ENCODE measurements at regions not wholly inside any gene's neighbourhood (a gene's known extent, or its start where the extent isn't known, plus 50 kb on each side); places are given as distances from the start of the nearest gene placed in this dataset.

DNA sequence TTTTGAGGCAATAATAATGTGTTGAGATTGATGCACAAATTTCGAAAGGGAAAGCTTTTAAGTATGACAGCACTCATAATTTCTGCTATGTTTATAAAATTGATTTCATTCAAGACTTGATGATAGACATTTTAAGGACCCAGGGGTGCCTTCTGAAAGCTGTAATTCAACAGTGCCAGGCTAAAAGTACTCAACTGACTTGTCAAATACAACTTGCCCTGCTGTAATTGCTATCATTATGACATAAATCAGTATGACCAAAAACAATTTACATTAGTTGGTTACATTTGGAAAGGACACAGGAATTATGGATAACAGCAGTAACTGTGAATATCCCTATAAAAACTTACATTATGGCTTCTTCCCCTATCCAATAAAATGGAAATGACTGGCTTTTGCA, 178.9 kb downstream of the MMUT start:
- TF ChIP-seq, protein P1, sequence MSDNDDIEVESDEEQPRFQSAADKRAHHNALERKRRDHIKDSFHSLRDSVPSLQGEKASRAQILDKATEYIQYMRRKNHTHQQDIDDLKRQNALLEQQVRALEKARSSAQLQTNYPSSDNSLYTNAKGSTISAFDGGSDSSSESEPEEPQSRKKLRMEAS (IDR thresholded peaks at IDR 0.05): no peak
- TF ChIP-seq, protein P2, sequence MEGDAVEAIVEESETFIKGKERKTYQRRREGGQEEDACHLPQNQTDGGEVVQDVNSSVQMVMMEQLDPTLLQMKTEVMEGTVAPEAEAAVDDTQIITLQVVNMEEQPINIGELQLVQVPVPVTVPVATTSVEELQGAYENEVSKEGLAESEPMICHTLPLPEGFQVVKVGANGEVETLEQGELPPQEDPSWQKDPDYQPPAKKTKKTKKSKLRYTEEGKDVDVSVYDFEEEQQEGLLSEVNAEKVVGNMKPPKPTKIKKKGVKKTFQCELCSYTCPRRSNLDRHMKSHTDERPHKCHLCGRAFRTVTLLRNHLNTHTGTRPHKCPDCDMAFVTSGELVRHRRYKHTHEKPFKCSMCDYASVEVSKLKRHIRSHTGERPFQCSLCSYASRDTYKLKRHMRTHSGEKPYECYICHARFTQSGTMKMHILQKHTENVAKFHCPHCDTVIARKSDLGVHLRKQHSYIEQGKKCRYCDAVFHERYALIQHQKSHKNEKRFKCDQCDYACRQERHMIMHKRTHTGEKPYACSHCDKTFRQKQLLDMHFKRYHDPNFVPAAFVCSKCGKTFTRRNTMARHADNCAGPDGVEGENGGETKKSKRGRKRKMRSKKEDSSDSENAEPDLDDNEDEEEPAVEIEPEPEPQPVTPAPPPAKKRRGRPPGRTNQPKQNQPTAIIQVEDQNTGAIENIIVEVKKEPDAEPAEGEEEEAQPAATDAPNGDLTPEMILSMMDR (IDR thresholded peaks at IDR 0.05; ENCODE audit: low read depth, low read length, missing input control): no peak
- TF ChIP-seq RAD21 (IDR thresholded peaks at IDR 0.05) (no peak), TAF1 (conservative IDR thresholded peaks at IDR 0.05) (no peak), HNF4G (IDR thresholded peaks at IDR 0.05) (no peak), YY1 (IDR thresholded peaks at IDR 0.05) (no peak), JUND (IDR thresholded peaks at IDR 0.05) (no peak), NR2F2 (IDR thresholded peaks at IDR 0.05) (no peak)
- TF ChIP-seq, protein P3, sequence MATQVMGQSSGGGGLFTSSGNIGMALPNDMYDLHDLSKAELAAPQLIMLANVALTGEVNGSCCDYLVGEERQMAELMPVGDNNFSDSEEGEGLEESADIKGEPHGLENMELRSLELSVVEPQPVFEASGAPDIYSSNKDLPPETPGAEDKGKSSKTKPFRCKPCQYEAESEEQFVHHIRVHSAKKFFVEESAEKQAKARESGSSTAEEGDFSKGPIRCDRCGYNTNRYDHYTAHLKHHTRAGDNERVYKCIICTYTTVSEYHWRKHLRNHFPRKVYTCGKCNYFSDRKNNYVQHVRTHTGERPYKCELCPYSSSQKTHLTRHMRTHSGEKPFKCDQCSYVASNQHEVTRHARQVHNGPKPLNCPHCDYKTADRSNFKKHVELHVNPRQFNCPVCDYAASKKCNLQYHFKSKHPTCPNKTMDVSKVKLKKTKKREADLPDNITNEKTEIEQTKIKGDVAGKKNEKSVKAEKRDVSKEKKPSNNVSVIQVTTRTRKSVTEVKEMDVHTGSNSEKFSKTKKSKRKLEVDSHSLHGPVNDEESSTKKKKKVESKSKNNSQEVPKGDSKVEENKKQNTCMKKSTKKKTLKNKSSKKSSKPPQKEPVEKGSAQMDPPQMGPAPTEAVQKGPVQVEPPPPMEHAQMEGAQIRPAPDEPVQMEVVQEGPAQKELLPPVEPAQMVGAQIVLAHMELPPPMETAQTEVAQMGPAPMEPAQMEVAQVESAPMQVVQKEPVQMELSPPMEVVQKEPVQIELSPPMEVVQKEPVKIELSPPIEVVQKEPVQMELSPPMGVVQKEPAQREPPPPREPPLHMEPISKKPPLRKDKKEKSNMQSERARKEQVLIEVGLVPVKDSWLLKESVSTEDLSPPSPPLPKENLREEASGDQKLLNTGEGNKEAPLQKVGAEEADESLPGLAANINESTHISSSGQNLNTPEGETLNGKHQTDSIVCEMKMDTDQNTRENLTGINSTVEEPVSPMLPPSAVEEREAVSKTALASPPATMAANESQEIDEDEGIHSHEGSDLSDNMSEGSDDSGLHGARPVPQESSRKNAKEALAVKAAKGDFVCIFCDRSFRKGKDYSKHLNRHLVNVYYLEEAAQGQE (IDR thresholded peaks at IDR 0.05): no peak
- TF ChIP-seq, protein P4, sequence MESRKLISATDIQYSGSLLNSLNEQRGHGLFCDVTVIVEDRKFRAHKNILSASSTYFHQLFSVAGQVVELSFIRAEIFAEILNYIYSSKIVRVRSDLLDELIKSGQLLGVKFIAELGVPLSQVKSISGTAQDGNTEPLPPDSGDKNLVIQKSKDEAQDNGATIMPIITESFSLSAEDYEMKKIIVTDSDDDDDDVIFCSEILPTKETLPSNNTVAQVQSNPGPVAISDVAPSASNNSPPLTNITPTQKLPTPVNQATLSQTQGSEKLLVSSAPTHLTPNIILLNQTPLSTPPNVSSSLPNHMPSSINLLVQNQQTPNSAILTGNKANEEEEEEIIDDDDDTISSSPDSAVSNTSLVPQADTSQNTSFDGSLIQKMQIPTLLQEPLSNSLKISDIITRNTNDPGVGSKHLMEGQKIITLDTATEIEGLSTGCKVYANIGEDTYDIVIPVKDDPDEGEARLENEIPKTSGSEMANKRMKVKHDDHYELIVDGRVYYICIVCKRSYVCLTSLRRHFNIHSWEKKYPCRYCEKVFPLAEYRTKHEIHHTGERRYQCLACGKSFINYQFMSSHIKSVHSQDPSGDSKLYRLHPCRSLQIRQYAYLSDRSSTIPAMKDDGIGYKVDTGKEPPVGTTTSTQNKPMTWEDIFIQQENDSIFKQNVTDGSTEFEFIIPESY (IDR thresholded peaks at IDR 0.05): no peak

Data from liver (tissue), 3 donors.